HuH-7 (cell line): ENCODE measurements at regions not wholly inside any gene's neighbourhood (a gene's known extent, or its start where the extent isn't known, plus 50 kb on each side); places are given as distances from the start of the nearest gene placed in this dataset.
"Not testable (repeated sequence)": the region's sequence is repeated elsewhere in the genome, so short reads cannot be mapped to it uniquely, and the experiment has no call there.

Source experiments
- DNase-seq: peaks from one replicate; pipeline ENCODE4 v3.0.0; 2011; ENCODE audit warnings: low spot score

DNA sequence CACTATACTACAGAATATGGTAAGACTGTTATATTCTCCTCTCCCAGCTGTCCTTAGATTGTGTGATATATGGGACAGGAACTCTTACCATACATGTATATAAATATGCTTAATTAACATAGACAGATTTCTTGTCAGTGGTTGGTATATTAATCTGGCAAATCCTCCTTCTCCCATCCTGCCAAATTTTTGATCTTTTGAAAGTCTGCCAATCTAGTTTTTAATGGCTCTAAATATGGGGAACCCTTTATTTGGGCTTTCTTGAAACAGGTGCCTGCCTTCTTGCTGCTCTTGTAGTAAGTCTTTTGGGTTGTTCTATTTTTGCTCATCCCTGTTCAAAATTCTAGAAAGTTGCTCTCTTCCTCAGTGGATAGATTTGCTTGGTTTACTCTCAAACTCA, 63.5 kb downstream of the SPATA31D1 start:
- no peak for DNase-seq

DNA sequence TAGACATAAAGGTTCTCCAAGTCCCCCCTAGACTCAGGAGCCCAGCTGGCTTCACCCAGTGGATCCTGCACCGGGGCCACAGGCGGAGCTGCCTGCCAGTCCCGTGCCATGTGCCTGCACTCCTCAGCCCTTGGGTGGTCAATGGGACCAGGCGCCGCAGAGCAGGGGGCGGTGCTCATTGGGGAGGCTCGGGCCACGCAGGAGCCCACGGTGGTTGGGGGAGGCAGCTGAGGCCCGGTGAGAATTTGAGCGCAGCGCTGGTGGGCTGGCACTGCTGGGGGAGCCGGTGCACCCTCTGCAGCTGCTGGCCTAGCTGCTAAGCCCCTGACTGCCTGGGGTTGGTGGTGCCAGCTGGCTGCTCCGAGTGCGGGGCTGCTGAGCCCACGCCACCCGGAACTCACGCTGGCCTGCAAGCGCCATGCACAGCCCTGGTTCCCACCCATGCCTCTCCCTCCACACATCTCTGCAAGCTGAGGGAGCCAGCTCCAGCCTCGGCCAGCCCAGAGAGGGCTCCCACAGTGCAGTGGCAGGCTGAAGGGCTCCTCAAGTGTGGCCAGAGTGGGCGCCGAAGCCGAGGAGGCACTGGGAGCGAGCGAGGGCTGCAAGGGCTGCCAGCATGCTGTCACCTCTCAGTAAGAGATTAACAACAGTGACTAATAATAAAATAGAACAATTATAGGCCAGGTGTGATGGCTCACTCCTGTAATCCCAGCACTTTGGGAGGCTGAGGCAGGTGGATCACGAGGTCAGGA, 65.9 kb downstream of the SPATA31D1 start:
- no peak for DNase-seq

DNA sequence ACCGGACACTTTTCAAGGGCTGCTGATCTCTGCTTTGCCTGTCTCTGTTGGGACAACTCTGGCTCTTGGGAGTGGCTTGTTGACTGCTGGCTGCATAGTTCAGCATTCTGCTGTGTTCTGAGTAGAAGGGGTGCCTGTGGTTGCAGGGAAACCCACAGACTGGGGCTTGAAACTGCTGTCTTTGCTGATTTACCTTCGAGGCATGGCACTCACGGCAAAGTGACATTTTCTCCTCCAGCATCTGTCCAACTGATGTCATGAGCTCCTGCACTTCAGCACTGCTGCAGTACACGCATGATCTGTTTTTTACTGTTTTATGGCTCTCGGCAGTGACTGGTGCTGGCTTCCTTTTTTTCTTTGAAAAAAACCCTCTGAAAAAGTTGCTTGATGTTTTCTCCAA, 69.2 kb downstream of the SPATA31D1 start:
- DNase-seq: no peak

- not testable (repeated sequence) for DNase-seq
Observed at GRCh38 chr9:82061801-82062200, 73.2 kb downstream of the SPATA31D1 start.

DNA sequence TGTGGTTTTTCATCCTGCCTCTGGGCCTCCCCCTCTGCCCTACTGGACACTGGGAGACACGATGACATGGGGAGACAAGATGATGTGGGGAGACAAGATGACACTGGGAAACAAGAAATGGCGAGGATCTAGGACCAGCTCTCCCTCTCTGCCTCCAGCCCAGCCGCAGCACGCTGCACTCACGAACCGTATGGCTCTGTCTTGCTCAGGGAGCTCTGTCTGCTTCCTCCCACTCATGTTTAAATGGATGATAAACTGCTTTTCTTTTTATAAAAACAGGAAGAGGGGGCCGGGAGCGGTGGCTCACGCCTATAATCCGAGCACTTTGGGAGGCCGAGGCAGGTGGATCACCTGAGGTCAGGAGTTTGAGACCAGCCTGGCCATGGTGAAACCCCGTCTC, 73.7 kb downstream of the SPATA31D1 start:
- no peak for DNase-seq

GRCh38 chr9:82073551-82074543, 85.3 kb downstream of the SPATA31D1 start:
- no peak for DNase-seq

DNA sequence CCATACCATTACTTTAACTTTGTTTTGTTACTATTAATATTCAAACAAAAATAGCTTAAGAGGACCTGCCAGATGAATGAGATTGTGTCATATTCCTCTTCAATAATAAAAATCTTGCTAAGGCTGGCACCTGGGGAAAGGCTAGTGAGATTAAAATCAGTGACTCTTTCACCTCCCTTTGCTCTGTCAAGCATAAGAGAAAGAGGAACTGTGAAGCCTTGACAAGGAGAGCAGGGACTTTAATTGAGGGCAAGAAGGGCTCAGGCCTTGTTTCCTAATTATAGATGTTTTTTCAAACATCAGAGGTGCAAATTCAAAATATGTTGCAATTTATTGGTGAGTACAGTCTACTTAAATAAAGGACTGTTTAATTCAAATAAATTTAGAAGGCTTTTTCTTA, 91.7 kb downstream of the SPATA31D1 start:
- no peak for DNase-seq

GRCh38 chr9:82081496-82081895, 92.9 kb downstream of the SPATA31D1 start:
- DNase-seq: no peak

GRCh38 chr9:82082563-82082962, 94.0 kb downstream of the SPATA31D1 start:
- no peak for DNase-seq

GRCh38 chr9:82088591-82088990, 100.0 kb downstream of the SPATA31D1 start:
- no peak for DNase-seq

DNA sequence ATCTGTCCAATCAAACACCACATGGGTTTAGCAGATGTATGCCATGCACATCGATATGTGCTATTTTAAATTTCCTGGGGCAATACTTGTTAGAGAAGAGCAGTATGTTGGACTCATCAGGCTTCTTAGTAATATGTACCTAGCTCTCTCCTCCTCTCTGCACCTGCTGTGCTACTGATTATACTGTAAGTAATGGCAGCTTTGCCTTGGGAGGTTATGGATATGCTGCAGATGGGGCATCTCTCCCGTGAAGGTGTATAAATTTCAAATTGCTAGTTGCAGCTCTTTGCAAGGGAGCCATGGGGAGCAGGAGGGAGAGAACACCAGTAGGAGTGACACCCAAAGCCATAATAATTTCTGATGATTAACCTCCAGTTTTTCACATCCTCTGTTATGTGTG, 101.5 kb downstream of the SPATA31D1 start:
- no peak for DNase-seq

DNA sequence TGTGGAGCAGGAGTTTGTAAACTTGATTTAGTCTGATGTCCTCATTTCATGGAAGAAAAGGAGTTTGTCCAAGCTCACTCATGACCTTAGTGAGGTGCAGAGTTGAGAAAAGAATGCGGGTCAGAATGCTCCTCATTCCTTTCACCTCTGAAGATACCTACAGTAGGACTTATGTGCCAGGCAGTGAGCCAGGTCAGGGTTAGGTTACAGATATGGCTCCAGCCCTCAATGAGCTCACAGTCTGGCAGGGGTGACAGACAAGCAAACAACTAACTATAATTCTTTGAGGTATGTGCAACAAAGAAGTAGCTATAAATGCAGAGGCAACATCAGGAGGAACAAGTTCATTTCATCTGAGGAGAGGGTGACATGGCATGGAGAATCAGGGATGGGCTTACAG, 102.5 kb downstream of the SPATA31D1 start:
- no peak for DNase-seq

DNA sequence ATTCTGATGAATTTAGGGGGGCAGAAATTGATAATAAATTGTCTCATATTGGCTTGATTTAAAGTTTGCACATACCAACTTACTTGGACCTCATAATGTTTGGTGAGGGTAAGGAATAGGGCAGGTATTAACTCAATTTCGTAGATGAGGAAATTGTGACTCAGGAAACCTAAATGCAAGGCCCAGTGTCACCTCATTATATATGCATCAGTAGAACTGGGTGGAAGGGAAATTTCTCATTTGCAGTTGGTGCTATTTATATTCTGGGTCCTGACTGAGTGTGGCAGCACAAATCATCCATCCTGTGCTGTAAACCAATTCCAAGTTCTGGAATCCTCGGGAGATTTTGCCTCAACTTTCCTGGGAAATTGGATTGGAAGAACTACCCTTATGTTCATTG, 103.0 kb downstream of the SPATA31D1 start:
- no peak for DNase-seq

DNA sequence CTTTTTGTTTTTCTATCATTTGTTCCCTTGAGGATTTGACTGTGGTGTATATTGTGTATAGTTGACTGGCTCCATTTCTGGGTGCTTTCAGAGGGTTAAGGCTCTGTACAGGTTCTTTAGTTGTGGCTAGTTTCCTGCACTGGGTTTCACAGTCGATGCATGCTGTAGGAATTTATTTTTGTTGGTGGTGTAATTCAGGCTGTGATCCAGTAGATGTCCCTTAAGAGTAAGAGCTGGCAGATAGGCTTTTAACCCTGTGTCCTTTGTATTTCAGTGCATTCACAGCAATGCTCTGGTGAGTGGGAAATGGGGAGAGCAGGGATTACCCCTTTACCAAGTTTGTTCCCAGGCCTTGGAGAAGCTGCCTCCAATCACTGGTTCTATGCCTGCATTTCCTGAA, 112.9 kb downstream of the SPATA31D1 start:
- no peak for DNase-seq

GRCh38 chr9:82104252-82104651, 115.7 kb downstream of the SPATA31D1 start:
- DNase-seq: no peak

- DNase-seq: no peak
Observed at GRCh38 chr9:82105729-82106128, 117.2 kb downstream of the SPATA31D1 start.

DNA sequence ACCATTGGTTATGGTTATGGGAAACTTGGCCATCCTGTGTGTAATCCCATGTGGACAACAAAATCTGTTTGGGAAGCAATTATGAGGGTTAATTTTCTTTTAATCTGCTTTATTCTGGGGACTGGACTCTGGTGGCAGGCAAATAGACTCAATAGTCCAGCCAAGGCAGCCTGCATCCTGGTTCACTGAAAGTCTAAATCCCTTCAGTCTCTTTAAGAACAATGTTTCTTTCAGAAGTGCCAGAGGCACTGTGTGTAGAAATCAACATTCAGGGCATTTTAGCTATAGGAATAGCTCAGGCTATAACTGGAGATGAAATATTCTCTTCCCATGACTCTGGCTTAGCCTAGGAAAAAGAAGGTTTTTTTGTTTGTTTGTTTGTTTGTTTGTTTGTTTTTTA, 118.0 kb downstream of the SPATA31D1 start:
- DNase-seq: no peak

- DNase-seq: no peak
Observed at GRCh38 chr9:82108474-82108873, 119.9 kb downstream of the SPATA31D1 start.

- DNase-seq: no peak
Observed at GRCh38 chr9:82108941-82109340, 120.4 kb downstream of the SPATA31D1 start.

DNA sequence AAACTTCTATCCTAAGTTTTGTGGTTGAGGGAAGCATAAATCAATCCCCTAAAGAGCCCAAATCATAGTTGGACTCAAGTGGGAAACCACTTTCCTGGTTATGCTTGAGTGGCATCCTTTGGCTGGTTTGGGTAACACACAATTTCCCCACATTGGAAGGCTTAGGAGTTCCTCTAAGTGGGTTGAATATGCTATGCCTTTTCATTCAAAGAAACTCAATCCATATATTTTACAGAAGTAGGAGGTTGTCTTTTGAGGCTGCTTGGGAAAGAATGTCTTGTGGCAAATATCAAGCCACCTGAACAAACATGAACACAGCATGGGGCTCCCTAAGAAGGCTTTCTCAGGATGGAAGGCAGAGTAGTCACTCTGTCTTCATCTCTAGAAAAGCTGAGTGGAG, 121.1 kb downstream of the SPATA31D1 start:
- DNase-seq: no peak

GRCh38 chr9:82110881-82111280, 122.3 kb downstream of the SPATA31D1 start:
- no peak for DNase-seq

GRCh38 chr9:82115331-82115730, 126.8 kb downstream of the SPATA31D1 start:
- no peak for DNase-seq

- no peak for DNase-seq
Observed at GRCh38 chr9:82115900-82116299, 127.3 kb downstream of the SPATA31D1 start.
